ENCODE measurements at regions not wholly inside any gene's neighbourhood (a gene's known extent, or its start where the extent isn't known, plus 50 kb on each side); places are given as distances from the start of the nearest gene placed in this dataset.

DNA sequence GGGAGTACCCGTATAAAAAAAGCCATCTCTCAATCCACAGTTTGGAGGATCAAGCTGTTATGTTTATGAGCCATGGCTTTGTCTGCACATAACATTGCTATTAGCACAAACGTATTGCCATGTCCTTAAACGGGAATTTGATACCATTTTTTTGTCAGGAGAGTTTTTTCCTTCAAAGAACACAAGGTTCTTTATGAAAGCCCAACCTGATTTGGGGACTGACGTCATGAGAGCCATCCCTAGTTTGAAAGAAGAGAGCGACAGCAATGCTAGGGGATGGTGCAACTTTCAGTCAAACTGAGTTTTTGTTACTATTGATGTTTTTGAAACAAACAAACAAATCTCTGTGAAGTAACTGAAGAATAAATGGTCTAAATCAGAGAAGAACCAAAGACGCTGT, 376.6 kb downstream of the EIPR1 start:
- TF ChIP-seq YY1 (IDR thresholded peaks at IDR 0.05; ENCODE audit: insufficient read depth, insufficient read length) (no peak), SUZ12 (IDR thresholded peaks at IDR 0.05; ENCODE audit: extremely low read depth, insufficient read depth, insufficient read length) (no peak), ZNF274 (IDR thresholded peaks at IDR 0.05; ENCODE audit: low read depth, low read length) (no peak)

All from NT2/D1 (cell line).